AG09319 (cell line): ENCODE measurements at regions not wholly inside any gene's neighbourhood (a gene's known extent, or its start where the extent isn't known, plus 50 kb on each side); places are given as distances from the start of the nearest gene placed in this dataset.

Source experiments
- DNase-seq: peaks from one replicate; pipeline ENCODE4 v3.0.0-alpha.2; 2010; ENCODE audit warnings: low read depth; ENCODE audit errors: extremely low read depth
- CTCF ChIP-seq: IDR thresholded peaks from 2 replicates; pipeline ENCODE4 v1.5.1; 2011; ENCODE audit warnings: low read depth, mild to moderate bottlenecking, inconsistent platforms, low read length, moderate library complexity

- DNase-seq: no peak
- no peak for TF ChIP-seq CTCF
These were observed 150.1 kb upstream of the ARHGAP42 start for GRCh38 chr11:100536979-100537378.

GRCh38 chr11:100543386-100543785 lies 143.7 kb upstream of the ARHGAP42 start:
- no peak for DNase-seq
- no peak for TF ChIP-seq CTCF

- no peak for TF ChIP-seq CTCF
- no peak for DNase-seq
These were observed 141.5 kb upstream of the ARHGAP42 start for GRCh38 chr11:100545556-100545955.

- DNase-seq: no peak
- TF ChIP-seq CTCF: no peak
These were observed 141.1 kb upstream of the ARHGAP42 start for GRCh38 chr11:100545970-100546369.

GRCh38 chr11:100546714-100547113 lies 140.4 kb upstream of the ARHGAP42 start:
- no peak for TF ChIP-seq CTCF
- DNase-seq: no peak

- TF ChIP-seq CTCF: no peak
- no peak for DNase-seq
These were observed 136.8 kb upstream of the ARHGAP42 start for GRCh38 chr11:100550298-100550697.

GRCh38 chr11:100550912-100551632 lies 136.0 kb upstream of the ARHGAP42 start:
- TF ChIP-seq CTCF: no peak
- DNase-seq: no peak
